Loucy (cell line): ENCODE measurements at regions not wholly inside any gene's neighbourhood (a gene's known extent, or its start where the extent isn't known, plus 50 kb on each side); places are given as distances from the start of the nearest gene placed in this dataset.

Source experiments
- H2AFZ ChIP-seq: fragments of 200-600 bp; sonication (generic); 2 replicates; pipeline ENCODE4 v1.6.0; 2016; ENCODE audit warnings: antibody characterized with exemption, mild to moderate bottlenecking, low read length, moderate library complexity
- H3F3A ChIP-seq: fragments of 200-600 bp; 2 replicates; pipeline ENCODE4 v1.6.0; 2016; ENCODE audit warnings: antibody characterized with exemption, low read depth, mild to moderate bottlenecking
- H3K27me3 ChIP-seq: fragments of 200-600 bp; sonication (generic); 2 replicates; pipeline ENCODE4 v1.6.1; 2014; ENCODE audit warnings: low read length, mild to moderate bottlenecking; ENCODE audit not compliant: insufficient read depth, poor library complexity, severe bottlenecking
- H3K36me3 ChIP-seq: fragments of 200-600 bp; sonication (generic); 2 replicates; pipeline ENCODE4 v1.6.1; 2016; ENCODE audit warnings: low read length; ENCODE audit not compliant: insufficient read depth
- H3K4me1 ChIP-seq: fragments of 200-600 bp; sonication (generic); 2 replicates; pipeline ENCODE4 v1.5.1; 2014; ENCODE audit warnings: low read length, mild to moderate bottlenecking; ENCODE audit not compliant: insufficient read depth, poor library complexity, severe bottlenecking
- H3K4me2 ChIP-seq: fragments of 200-600 bp; sonication (generic); 2 replicates; pipeline ENCODE4 v1.6.0; 2014; ENCODE audit warnings: antibody characterized with exemption, low read length, low read depth, mild to moderate bottlenecking; ENCODE audit not compliant: poor library complexity, severe bottlenecking
- H3K4me3 ChIP-seq: fragments of 200-600 bp; sonication (generic); 2 replicates; pipeline ENCODE4 v1.5.1; 2014; ENCODE audit warnings: low read length, mild to moderate bottlenecking, mixed read lengths; ENCODE audit not compliant: poor library complexity, severe bottlenecking
- H3K79me2 ChIP-seq: fragments of 200-600 bp; sonication (generic); 2 replicates; pipeline ENCODE4 v1.6.1; 2014; ENCODE audit warnings: low read length; ENCODE audit not compliant: insufficient read depth
- H3K9ac ChIP-seq: fragments of 200-600 bp; sonication (generic); 2 replicates; pipeline ENCODE4 v1.6.0; 2014; ENCODE audit warnings: mild to moderate bottlenecking, low read depth, low read length, moderate library complexity; ENCODE audit not compliant: poor library complexity, severe bottlenecking
- H3K9me2 ChIP-seq: fragments of 200-600 bp; sonication (generic); replicated peaks from 2 replicates; pipeline ENCODE4 v1.6.1; 2016; ENCODE audit warnings: low read depth, low read length, mixed read lengths
- H3K9me3 ChIP-seq: fragments of 200-600 bp; sonication (generic); 2 replicates; pipeline ENCODE4 v1.6.1; 2014; ENCODE audit warnings: mild to moderate bottlenecking, antibody characterized with exemption, low read length, low read depth; ENCODE audit not compliant: insufficient read depth
- H4K20me1 ChIP-seq: fragments of 200-600 bp; sonication (generic); 2 replicates; pipeline ENCODE4 v1.6.0; 2014; ENCODE audit warnings: antibody characterized with exemption, low read length, mild to moderate bottlenecking; ENCODE audit not compliant: insufficient read depth, poor library complexity, severe bottlenecking
- CTCF ChIP-seq: fragments of 200-600 bp; sonication (generic); conservative IDR thresholded peaks from 2 replicates; pipeline ENCODE4 v1.5.1; 2014; ENCODE audit warnings: mild to moderate bottlenecking, antibody characterized with exemption, low read length
- EZH2phosphoT487 ChIP-seq: fragments of 200-600 bp; IDR thresholded peaks from 2 replicates; pipeline ENCODE4 v1.6.1; 2018; ENCODE audit warnings: antibody characterized with exemption, mild to moderate bottlenecking, moderate library complexity, borderline replicate concordance

DNA sequence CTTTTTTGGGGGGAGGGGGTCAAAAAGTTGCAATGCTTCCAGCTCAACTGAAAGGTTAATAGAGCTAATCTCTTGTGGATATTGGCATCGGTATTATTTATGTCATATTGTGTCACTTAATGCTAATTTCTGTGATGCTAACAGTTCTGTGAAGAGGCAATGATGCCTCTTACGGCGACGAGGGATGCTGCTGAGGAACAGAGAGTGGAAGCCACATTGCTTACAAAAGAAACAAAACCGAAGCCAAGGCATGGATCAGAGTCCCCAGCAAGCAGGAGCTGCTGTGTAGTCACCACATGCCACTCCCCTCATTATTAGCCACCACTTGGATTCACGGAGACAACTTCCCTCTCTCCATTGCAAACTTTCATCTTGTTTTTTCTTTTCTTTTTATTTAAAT, 536.5 kb upstream of the MGMT start:
- Histone ChIP-seq H2AFZ (no peak overlapping the region), H3K4me3 (no peak overlapping the region), H3K27me3 (no peaks in the 10 kb centered on the region), H3K4me2 (no peak overlapping the region), H3K79me2 (no peaks in the 10 kb centered on the region), H3K9me2 (no peaks in the 10 kb centered on the region), H3F3A (no peaks in the 10 kb centered on the region), H3K36me3 (no peaks in the 10 kb centered on the region), H4K20me1 (no peaks in the 10 kb centered on the region), H3K4me1 (peaks cover 5% of the 10 kb centered on the region), H3K9me3 (no peaks in the 10 kb centered on the region), H3K9ac (no peak overlapping the region)
- TF ChIP-seq CTCF (no peak), EZH2phosphoT487 (no peak)

DNA sequence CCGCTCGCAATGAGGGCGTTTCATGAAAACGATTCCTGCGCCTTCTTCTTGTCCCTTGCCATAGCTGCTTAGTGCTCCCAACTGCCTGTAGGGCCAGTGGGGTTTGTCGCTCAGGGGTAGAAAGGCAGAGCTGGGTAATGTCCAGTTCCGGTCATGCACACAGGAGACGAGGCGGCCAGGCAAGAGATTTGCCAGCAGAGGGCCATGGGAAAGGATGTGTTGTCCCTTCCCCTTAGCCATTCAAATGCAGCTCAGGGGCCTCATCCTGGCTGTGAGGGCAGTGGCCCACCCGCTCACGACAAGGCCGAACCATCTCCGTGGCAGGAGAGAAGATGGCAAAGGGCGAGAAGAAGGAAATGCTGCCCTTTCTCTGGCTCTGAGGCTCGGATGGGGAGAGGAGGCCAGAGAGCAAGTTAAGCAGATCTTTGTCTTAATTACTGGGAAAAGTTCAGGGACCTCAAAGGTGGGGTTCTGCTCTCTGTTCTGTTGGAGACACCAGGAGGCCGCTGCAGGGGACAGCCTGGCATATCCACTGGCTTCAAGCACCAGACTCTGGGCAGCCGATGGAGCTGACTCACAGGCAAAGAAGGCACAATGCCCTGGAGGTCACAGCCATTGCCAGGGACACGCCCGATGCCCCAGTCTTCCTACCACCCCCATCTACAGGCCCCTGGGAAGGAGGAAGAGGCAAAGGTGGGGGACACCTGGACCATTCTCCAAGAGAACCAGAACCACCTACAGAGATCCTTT, 534.8 kb upstream of the MGMT start:
- no peaks in the 10 kb centered on the region for H3K9me3 ChIP-seq
- TF ChIP-seq EZH2phosphoT487 (no peak), CTCF (no peak)
- H3K4me3 ChIP-seq: no peak overlapping the region
- H3K4me1 ChIP-seq: peaks cover 5% of the 10 kb centered on the region
- H2AFZ ChIP-seq: no peak overlapping the region
- no peaks in the 10 kb centered on the region for H3F3A ChIP-seq
- no peak overlapping the region for H3K4me2 ChIP-seq
- no peaks in the 10 kb centered on the region for H3K27me3 ChIP-seq
- no peak overlapping the region for H3K9ac ChIP-seq
- no peaks in the 10 kb centered on the region for H4K20me1 ChIP-seq
- no peaks in the 10 kb centered on the region for H3K79me2 ChIP-seq
- no peaks in the 10 kb centered on the region for H3K9me2 ChIP-seq
- no peaks in the 10 kb centered on the region for H3K36me3 ChIP-seq

DNA sequence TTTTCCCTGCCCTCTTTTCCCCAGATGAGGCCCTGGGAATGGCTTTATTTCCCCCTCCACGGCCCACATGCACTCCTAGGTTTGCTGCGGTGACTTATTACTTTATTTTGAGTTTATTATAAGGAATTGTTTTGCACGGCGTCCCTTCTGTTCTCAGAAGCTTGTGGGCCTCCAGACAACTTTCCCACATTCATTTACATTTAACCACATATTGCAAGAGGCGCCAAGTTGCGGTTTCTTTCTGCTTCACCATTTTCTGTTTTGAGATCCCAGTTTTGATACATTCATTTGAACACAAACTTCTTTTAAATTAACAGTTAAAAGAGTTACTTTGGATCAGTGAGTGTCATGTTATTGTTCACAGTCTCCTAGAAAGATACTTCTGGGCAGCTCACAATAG, 532.5 kb upstream of the MGMT start:
- no peaks in the 10 kb centered on the region for H3K9me2 ChIP-seq
- no peaks in the 10 kb centered on the region for H3K9me3 ChIP-seq
- H3K27me3 ChIP-seq: no peaks in the 10 kb centered on the region
- H3K9ac ChIP-seq: no peak overlapping the region
- H3K79me2 ChIP-seq: no peaks in the 10 kb centered on the region
- H3K36me3 ChIP-seq: no peaks in the 10 kb centered on the region
- H2AFZ ChIP-seq: peak overlapping the region; percentile 38; the same call in 1 of the 2 replicates
- peaks cover 5% of the 10 kb centered on the region for H3K4me1 ChIP-seq
- peak overlapping the region; percentile 25 for H3K4me3 ChIP-seq
- no peaks in the 10 kb centered on the region for H4K20me1 ChIP-seq
- H3F3A ChIP-seq: no peaks in the 10 kb centered on the region
- H3K4me2 ChIP-seq: peak overlapping the region; percentile 42
- TF ChIP-seq CTCF (no peak), EZH2phosphoT487 (no peak)
